Lower leg skin (tissue), 4 donors: ENCODE measurements at regions not wholly inside any gene's neighbourhood (a gene's known extent, or its start where the extent isn't known, plus 50 kb on each side); places are given as distances from the start of the nearest gene placed in this dataset.
"Not testable (repeated sequence)": the region's sequence is repeated elsewhere in the genome, so short reads cannot be mapped to it uniquely, and the experiment has no call there.

Source experiments
- DNase-seq, 2 donors: peaks; one replicate each; pipeline ENCODE4 v3.0.0-alpha.2; 2019; ENCODE audit warnings: low spot score in 2 of 2
- H3K4me3 ChIP-seq: fragments of 200-600 bp; sonication (generic); 2 replicates; pipeline ENCODE4 v1.5.1; 2017; ENCODE audit warnings: mild to moderate bottlenecking, low read depth; ENCODE audit not compliant: poor library complexity, severe bottlenecking
- CTCF ChIP-seq, 3 donors: fragments of 450-650 bp; IDR thresholded peaks; one replicate each; pipeline ENCODE4 v1.5.1; 2016; ENCODE audit warnings: antibody characterized with exemption in 3 of 3, mild to moderate bottlenecking in 3 of 3, moderate library complexity in 2 of 3
- POLR2A ChIP-seq, 2 donors: fragments of 450-650 bp; IDR thresholded peaks; one replicate each; pipeline ENCODE4 v1.6.1; 2016 to 2017; ENCODE audit warnings: antibody characterized with exemption in 2 of 2, mild to moderate bottlenecking in 1 of 2, moderate library complexity in 1 of 2
- WGBS, 2 donors: methylation state at CpG; one replicate each; pipeline ENCODE4 v1.1.5; 2018; 5-methylcytosine and 5-hydroxymethylcytosine counted together
- intact Hi-C: fragments of 100-400 bp; cut with DNase I; formaldehyde crosslinking; loops from one replicate; pipeline ENCODE4 v1.15.0; 2023; ENCODE audit warnings: low total_unique reads

- TF ChIP-seq POLR2A (IDR thresholded peaks at IDR 0.05) (no peak), CTCF (IDR thresholded peaks at IDR 0.05) (no peak)
- no peak overlapping the region for H3K4me3 ChIP-seq
- no peak for DNase-seq
- 86 to 89% methylated on average over 3 of the region's 3 CpGs for WGBS, 2 donors
- intact Hi-C loops, result no loop called here
Observed at GRCh38 chrX:40897718-40898270, 162.5 kb upstream of the MED14 start.

GRCh38 chrX:40904739-40905138 lies 169.4 kb upstream of the MED14 start:
- intact Hi-C loops, H3K4me3 ChIP-seq, DNase-seq: not testable (repeated sequence)

DNA sequence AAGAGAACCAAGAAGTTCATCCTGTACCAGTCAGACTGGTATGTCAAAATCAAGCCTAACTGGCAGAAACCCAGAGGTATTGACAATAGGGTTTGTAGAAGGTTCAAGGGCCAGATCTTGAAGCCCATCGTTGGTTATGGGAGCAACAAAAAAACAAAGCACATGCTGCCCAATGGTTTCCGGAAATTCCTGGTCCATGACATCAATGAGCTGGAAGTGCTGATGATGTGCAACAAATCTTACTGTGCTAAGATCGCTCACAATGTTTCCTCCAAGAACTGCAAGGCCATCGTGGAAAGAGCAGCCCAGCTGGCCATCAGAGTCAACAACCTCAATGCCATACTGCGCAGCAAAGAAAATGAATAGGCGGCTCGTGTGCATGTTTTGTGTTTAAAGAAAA lies 172.7 kb upstream of the MED14 start:
- intact Hi-C loops, result no loop called here
- no peak for DNase-seq
- WGBS, 2 donors, result 83 to 85% methylated on average over 7 of the region's 7 CpGs
- no peak overlapping the region for H3K4me3 ChIP-seq
- TF ChIP-seq POLR2A (IDR thresholded peaks at IDR 0.05) (no peak), CTCF (IDR thresholded peaks at IDR 0.05) (no peak)

- no peak for TF ChIP-seq POLR2A (IDR thresholded peaks at IDR 0.05)
- no peak for TF ChIP-seq CTCF (IDR thresholded peaks at IDR 0.05)
- no peak overlapping the region for H3K4me3 ChIP-seq
- intact Hi-C loops, result no loop called here
- no peak for DNase-seq
Observed at GRCh38 chrX:40908857-40909475, 173.6 kb upstream of the MED14 start.

- no peak overlapping the region for H3K4me3 ChIP-seq
- TF ChIP-seq CTCF (IDR thresholded peaks at IDR 0.05) (no peak), POLR2A (IDR thresholded peaks at IDR 0.05) (no peak)
- 62 to 63% methylated on average over 4 of the region's 4 CpGs for WGBS, 2 donors
- no peak for DNase-seq
- intact Hi-C loops, result no loop called here
Observed at GRCh38 chrX:40912166-40912565, 173.1 kb upstream of the USP9X start.

DNA sequence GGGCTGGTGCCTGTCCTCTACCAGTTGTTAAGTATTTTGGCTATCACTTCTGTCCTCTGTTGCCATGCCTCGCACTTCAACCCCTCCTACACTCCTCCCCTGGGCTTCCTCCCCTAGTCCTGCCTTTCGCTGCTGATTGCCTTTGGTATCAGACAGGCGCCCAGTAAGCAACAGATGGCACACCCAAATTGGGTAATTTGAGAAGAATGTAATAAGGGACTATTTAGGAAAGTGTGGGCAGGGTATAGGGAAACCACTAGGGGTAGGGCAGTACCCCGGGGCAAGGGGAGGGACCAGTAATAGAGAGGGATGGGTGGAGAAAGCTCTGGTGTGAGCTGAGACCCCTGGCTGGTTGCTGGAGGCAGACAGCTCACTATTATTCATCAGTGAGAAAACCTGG lies 172.7 kb upstream of the USP9X start:
- 33 to 42% methylated on average over 4 of the region's 4 CpGs for WGBS, 2 donors
- H3K4me3 ChIP-seq, result no peak overlapping the region
- DNase-seq, result no peak
- intact Hi-C loops, result no loop called here
- TF ChIP-seq CTCF (IDR thresholded peaks at IDR 0.05), result no peak
- TF ChIP-seq POLR2A (IDR thresholded peaks at IDR 0.05), result no peak
